ENCODE measurements at regions not wholly inside any gene's neighbourhood (a gene's known extent, or its start where the extent isn't known, plus 50 kb on each side); places are given as distances from the start of the nearest gene placed in this dataset.

DNA sequence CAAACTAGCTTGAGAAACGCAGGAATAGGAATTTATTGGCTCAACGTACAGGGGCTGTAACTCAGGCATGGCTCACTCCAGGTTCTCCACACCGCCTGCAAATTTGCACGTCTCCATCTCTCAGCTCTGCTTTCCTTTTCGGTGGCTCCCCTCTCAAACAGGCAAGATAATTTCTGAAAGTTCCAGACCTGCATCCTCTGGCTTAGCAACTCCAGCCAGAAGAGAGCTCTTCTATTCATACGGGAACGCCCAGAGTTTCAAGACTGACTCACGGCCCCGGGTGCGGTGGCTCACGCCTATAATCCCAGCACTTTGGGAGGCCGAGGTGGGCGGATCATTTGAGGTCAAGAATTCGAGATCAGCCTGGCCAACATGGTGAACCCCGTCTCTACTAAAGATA lies 139.7 kb upstream of the BNIP2 start:
- H3K27me3 ChIP-seq (ENCODE audit: control insufficient read depth in 2 of 2, insufficient read depth in 2 of 2, low read length in 2 of 2): no peaks in the 10 kb centered on the region
- ATAC-seq (no peak), DNase-seq (no peak)
- Mint-ChIP-seq H3K4me3 (no peak overlapping the region), H3K27me3 (peaks cover 0 to 35% (median 0%) of the 10 kb centered on the region in 5 donors), H3K27ac (no peak overlapping the region), H3K9me3 (peaks cover 0 to 5% (median 0%) of the 10 kb centered on the region in 11 donors), H3K4me1 (peaks cover 0 to 6% (median 0%) of the 10 kb centered on the region in 7 donors), H3K36me3 (peaks cover 0 to 3% (median 0%) of the 10 kb centered on the region in 5 donors)
- H3K36me3 ChIP-seq (ENCODE audit: control insufficient read depth in 2 of 3, insufficient read depth in 3 of 3, low read length in 3 of 3): no peaks in the 10 kb centered on the region
- intact Hi-C loops (cut with micrococcal nuclease): no loop called here
- H3K27ac ChIP-seq (ENCODE audit: low read depth, low read length): no peak overlapping the region
- H3K9me3 ChIP-seq (ENCODE audit: control insufficient read depth in 2 of 3, low read length in 3 of 3): no peaks in the 10 kb centered on the region
- no peak overlapping the region for H3K4me3 ChIP-seq (ENCODE audit: low read length)
- POLR2A ChIA-PET: interaction anchor here (1.0 to 1.2 kb wide), 2 partner anchors 15 to 25 kb away, joined by 3 to 4 read pairs; no protein-coding TSS in a partner anchor
- no peaks in the 10 kb centered on the region for H3K4me1 ChIP-seq (ENCODE audit: control insufficient read depth in 2 of 2, insufficient read depth in 2 of 2, low read length in 2 of 2)
- CTCF ChIA-PET: no interaction called here

DNA sequence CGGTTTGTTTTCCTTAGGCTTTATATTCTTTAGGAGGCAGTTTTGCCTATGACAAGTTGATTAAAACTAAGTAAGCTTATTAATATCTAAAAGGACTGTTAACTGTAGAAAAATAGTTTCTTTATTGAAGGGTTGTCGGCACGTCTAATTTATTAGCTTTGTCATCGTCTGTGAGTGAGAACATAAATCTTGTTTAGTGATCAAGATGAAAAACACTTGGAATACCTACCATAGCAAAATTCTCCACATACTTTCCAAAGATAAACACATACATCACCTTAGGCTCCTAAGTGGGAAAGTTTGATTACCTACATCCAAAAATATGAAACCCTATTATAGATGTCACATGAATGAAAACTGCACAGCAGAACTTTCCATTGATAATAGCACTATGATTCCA lies 139.1 kb upstream of the BNIP2 start:
- H3K9me3 Mint-ChIP-seq: peaks cover 0 to 5% (median 0%) of the 10 kb centered on the region in 11 donors

GRCh38 chr15:59825901-59826300 lies 136.8 kb upstream of the BNIP2 start:
- Histone ChIP-seq H3K36me3 (ENCODE audit: control insufficient read depth in 2 of 3, insufficient read depth in 3 of 3, low read length in 3 of 3) (no peaks in the 10 kb centered on the region), H3K27ac (ENCODE audit: low read depth, low read length) (no peak overlapping the region), H3K9me3 (ENCODE audit: control insufficient read depth in 2 of 3, low read length in 3 of 3) (no peaks in the 10 kb centered on the region), H3K27me3 (ENCODE audit: control insufficient read depth in 2 of 2, insufficient read depth in 2 of 2, low read length in 2 of 2) (no peaks in the 10 kb centered on the region), H3K4me3 (ENCODE audit: low read length) (no peak overlapping the region), H3K4me1 (ENCODE audit: control insufficient read depth in 2 of 2, insufficient read depth in 2 of 2, low read length in 2 of 2) (no peaks in the 10 kb centered on the region)
- no peak for ATAC-seq
- no peaks in the 10 kb centered on the region for H3K36me3 Mint-ChIP-seq
- intact Hi-C loops (cut with micrococcal nuclease): no loop called here
- CTCF ChIA-PET: no interaction called here
- H3K27ac Mint-ChIP-seq: no peak overlapping the region
- peaks cover 0 to 5% (median 0%) of the 10 kb centered on the region in 11 donors for H3K9me3 Mint-ChIP-seq
- H3K4me3 Mint-ChIP-seq: no peak overlapping the region
- POLR2A ChIA-PET: no interaction called here
- peaks cover 0 to 6% (median 0%) of the 10 kb centered on the region in 7 donors for H3K4me1 Mint-ChIP-seq
- H3K27me3 Mint-ChIP-seq: peaks cover 0 to 53% (median 0%) of the 10 kb centered on the region in 5 donors
- no peak for DNase-seq

More for the DNA sequence above, 139.1 kb upstream of the BNIP2 start:
- Histone ChIP-seq H3K27me3 (ENCODE audit: control insufficient read depth in 2 of 2, insufficient read depth in 2 of 2, low read length in 2 of 2) (no peaks in the 10 kb centered on the region), H3K4me1 (ENCODE audit: control insufficient read depth in 2 of 2, insufficient read depth in 2 of 2, low read length in 2 of 2) (no peaks in the 10 kb centered on the region), H3K36me3 (ENCODE audit: control insufficient read depth in 2 of 3, insufficient read depth in 3 of 3, low read length in 3 of 3) (no peaks in the 10 kb centered on the region), H3K27ac (ENCODE audit: low read depth, low read length) (no peak overlapping the region), H3K9me3 (ENCODE audit: control insufficient read depth in 2 of 3, low read length in 3 of 3) (no peaks in the 10 kb centered on the region), H3K4me3 (ENCODE audit: low read length) (no peak overlapping the region)
- ATAC-seq (no peak), DNase-seq (no peak)
- ChIA-PET POLR2A (interaction anchor here (0.6 to 1.4 kb wide), 5 partner anchors 10 to 58 kb away, joined by 3 to 5 read pairs (median 3); no protein-coding TSS in a partner anchor), CTCF (no interaction called here)
- peaks cover 0 to 6% (median 0%) of the 10 kb centered on the region in 7 donors for H3K4me1 Mint-ChIP-seq
- peaks cover 0 to 41% (median 0%) of the 10 kb centered on the region in 5 donors for H3K27me3 Mint-ChIP-seq
- H3K36me3 Mint-ChIP-seq: peaks cover 0 to 3% (median 0%) of the 10 kb centered on the region in 5 donors
- intact Hi-C loops (cut with micrococcal nuclease): no loop called here
- H3K4me3 Mint-ChIP-seq: no peak overlapping the region
- no peak overlapping the region for H3K27ac Mint-ChIP-seq

DNA sequence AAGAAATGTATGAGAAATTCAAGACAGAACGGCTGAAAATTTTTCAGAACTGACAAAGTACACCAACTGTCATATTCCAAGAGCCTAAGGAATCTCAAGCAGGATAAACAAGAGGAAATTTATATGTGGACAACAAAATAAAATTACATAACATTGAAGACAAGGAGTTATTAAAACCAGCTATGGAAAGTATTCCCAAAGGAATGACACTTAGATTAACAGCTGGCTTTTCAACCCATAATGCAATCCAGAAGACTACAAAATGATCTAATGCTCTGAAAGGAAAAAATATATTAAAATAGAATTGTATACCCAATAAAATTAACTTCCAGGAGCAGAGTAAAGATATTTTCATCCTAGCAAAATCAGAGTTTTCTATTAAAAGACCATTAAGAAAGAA lies 132.2 kb upstream of the BNIP2 start:
- ATAC-seq (no peak), DNase-seq (no peak)
- Mint-ChIP-seq H3K9me3 (peaks cover 0 to 5% (median 0%) of the 10 kb centered on the region in 11 donors), H3K4me3 (no peak overlapping the region), H3K36me3 (no peaks in the 10 kb centered on the region), H3K4me1 (peaks cover 0 to 8% (median 3%) of the 10 kb centered on the region in 7 donors), H3K27me3 (peaks cover 0 to 47% (median 0%) of the 10 kb centered on the region in 5 donors), H3K27ac (no peak overlapping the region)
- Histone ChIP-seq H3K4me3 (ENCODE audit: low read length) (no peak overlapping the region), H3K36me3 (ENCODE audit: control insufficient read depth in 2 of 3, insufficient read depth in 3 of 3, low read length in 3 of 3) (no peaks in the 10 kb centered on the region), H3K27me3 (ENCODE audit: control insufficient read depth in 2 of 2, insufficient read depth in 2 of 2, low read length in 2 of 2) (no peaks in the 10 kb centered on the region), H3K9me3 (ENCODE audit: control insufficient read depth in 2 of 3, low read length in 3 of 3) (no peaks in the 10 kb centered on the region), H3K27ac (ENCODE audit: low read depth, low read length) (no peak overlapping the region), H3K4me1 (ENCODE audit: control insufficient read depth in 2 of 2, insufficient read depth in 2 of 2, low read length in 2 of 2) (no peaks in the 10 kb centered on the region)
- intact Hi-C loops (cut with micrococcal nuclease): no loop called here
- ChIA-PET POLR2A (interaction anchor here (0.6 kb wide), 1 partner anchor 581 kb away, joined by 5 read pairs; no protein-coding TSS in a partner anchor), CTCF (interaction anchor here (0.5 to 1.9 kb wide), 3 partner anchors 9 to 69 kb away, joined by 3 to 5 read pairs (median 3); no protein-coding TSS in a partner anchor)

DNA sequence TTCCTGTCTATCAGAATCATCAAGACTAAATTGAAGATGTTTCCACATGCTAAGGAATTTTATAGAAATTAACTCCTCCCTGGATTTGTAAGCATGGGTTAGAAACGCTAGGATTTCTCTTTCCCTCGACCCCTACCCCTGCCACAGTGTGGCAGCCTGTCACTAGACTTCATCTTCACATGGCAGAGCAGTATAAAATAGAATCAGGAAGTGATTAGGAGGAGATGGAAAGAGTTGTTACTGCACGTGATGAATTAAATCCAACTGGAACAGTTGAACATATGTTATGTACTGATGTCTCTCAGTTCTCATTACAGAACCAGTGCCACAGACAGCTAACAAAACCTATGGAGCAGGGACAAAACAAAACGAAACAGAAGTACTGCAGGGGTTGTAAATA lies 130.0 kb upstream of the BNIP2 start:
- H3K4me1 ChIP-seq (ENCODE audit: control insufficient read depth in 2 of 2, insufficient read depth in 2 of 2, low read length in 2 of 2): peaks cover 0 to 12% of the 10 kb centered on the region in 2 donors
- H3K4me3 ChIP-seq (ENCODE audit: low read length): no peak overlapping the region
- intact Hi-C loops (cut with micrococcal nuclease): loop anchor here in 1 of 2 donors (2.0 kb wide), 1 partner anchor 16 kb away; no protein-coding TSS in a partner anchor
- no peaks in the 10 kb centered on the region for H3K36me3 Mint-ChIP-seq
- H3K27me3 ChIP-seq (ENCODE audit: control insufficient read depth in 2 of 2, insufficient read depth in 2 of 2, low read length in 2 of 2): no peaks in the 10 kb centered on the region
- POLR2A ChIA-PET: interaction anchor here (1.4 kb wide), 1 partner anchor 9 kb away, joined by 5 read pairs; no protein-coding TSS in a partner anchor
- no peak for DNase-seq
- no peaks in the 10 kb centered on the region for H3K36me3 ChIP-seq (ENCODE audit: control insufficient read depth in 2 of 3, insufficient read depth in 3 of 3, low read length in 3 of 3)
- H3K27ac ChIP-seq (ENCODE audit: low read depth, low read length): no peak overlapping the region
- H3K4me1 Mint-ChIP-seq: peaks cover 10 to 17% (median 13%) of the 10 kb centered on the region in 7 donors
- peak overlapping the region in 1 of 9 donors; percentile 7 for H3K27ac Mint-ChIP-seq
- H3K4me3 Mint-ChIP-seq: peak overlapping the region in 1 of 10 donors; percentile 3
- CTCF ChIA-PET: interaction anchor here (0.7 to 1.4 kb wide), 2 partner anchors 78 to 99 kb away, joined by 3 read pairs; no protein-coding TSS in a partner anchor
- H3K9me3 ChIP-seq (ENCODE audit: control insufficient read depth in 2 of 3, low read length in 3 of 3): no peaks in the 10 kb centered on the region
- ATAC-seq: no peak
- H3K27me3 Mint-ChIP-seq: peaks cover 0 to 52% (median 0%) of the 10 kb centered on the region in 5 donors
- H3K9me3 Mint-ChIP-seq: peaks cover 0 to 3% (median 0%) of the 10 kb centered on the region in 11 donors

GRCh38 chr15:59818336-59818735 lies 129.2 kb upstream of the BNIP2 start:
- Mint-ChIP-seq H3K4me3 (no peak overlapping the region), H3K36me3 (no peaks in the 10 kb centered on the region), H3K4me1 (peaks cover 11 to 23% (median 20%) of the 10 kb centered on the region in 7 donors), H3K27me3 (peaks cover 0 to 47% (median 0%) of the 10 kb centered on the region in 5 donors), H3K9me3 (peaks cover 0 to 3% (median 0%) of the 10 kb centered on the region in 11 donors), H3K27ac (no peak overlapping the region)
- H3K4me1 ChIP-seq (ENCODE audit: control insufficient read depth in 2 of 2, insufficient read depth in 2 of 2, low read length in 2 of 2): peaks cover 0 to 18% of the 10 kb centered on the region in 2 donors
- POLR2A ChIA-PET: interaction anchor here (0.8 to 1.4 kb wide), 3 partner anchors 8 to 15 kb away, joined by 3 to 5 read pairs (median 3); no protein-coding TSS in a partner anchor
- H3K9me3 ChIP-seq (ENCODE audit: control insufficient read depth in 2 of 3, low read length in 3 of 3): no peaks in the 10 kb centered on the region
- intact Hi-C loops (cut with micrococcal nuclease): loop anchor here in 1 of 2 donors (2.0 kb wide), 1 partner anchor 16 kb away; no protein-coding TSS in a partner anchor
- H3K4me3 ChIP-seq (ENCODE audit: low read length): no peak overlapping the region
- H3K36me3 ChIP-seq (ENCODE audit: control insufficient read depth in 2 of 3, insufficient read depth in 3 of 3, low read length in 3 of 3): no peaks in the 10 kb centered on the region
- DNase-seq: no peak
- no peak overlapping the region for H3K27ac ChIP-seq (ENCODE audit: low read depth, low read length)
- no peak for ATAC-seq
- no peaks in the 10 kb centered on the region for H3K27me3 ChIP-seq (ENCODE audit: control insufficient read depth in 2 of 2, insufficient read depth in 2 of 2, low read length in 2 of 2)
- CTCF ChIA-PET: interaction anchor here (1.4 kb wide), 1 partner anchor 99 kb away, joined by 3 read pairs; no protein-coding TSS in a partner anchor
